ENCODE measurements at regions not wholly inside any gene's neighbourhood (a gene's known extent, or its start where the extent isn't known, plus 50 kb on each side); places are given as distances from the start of the nearest gene placed in this dataset.

DNA sequence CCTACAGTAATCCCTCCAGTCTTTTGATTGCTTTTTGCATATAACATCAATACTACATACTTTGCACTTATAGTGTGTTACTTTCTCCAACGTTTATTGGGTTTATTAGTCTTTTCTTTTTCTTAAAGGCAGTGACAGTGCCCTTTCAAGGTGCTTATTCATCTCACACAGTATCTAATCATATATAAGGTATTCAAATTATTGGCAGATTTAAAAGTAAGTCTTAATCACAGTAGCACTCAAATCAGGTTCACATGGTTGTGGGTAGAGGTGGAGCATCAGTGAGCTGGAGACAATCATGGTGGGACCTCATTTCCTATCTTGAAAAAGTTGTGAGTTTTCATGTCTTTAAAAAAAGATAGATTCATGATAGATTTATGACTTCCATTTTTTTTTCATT lies 706.2 kb downstream of the GALC start:
- H2AFZ ChIP-seq (ENCODE audit: low read depth, low read length) = no peak overlapping the region
- no peaks in the 10 kb centered on the region for H3K9me3 ChIP-seq (ENCODE audit: low read length)
- no peaks in the 10 kb centered on the region for H3F3A ChIP-seq (ENCODE audit: insufficient read depth, low read length, poor library complexity, severe bottlenecking)
- H3K4me2 ChIP-seq (ENCODE audit: low read length) = no peak overlapping the region
- no peak overlapping the region for H3K4me3 ChIP-seq (ENCODE audit: low read length)
- H3K79me2 ChIP-seq (replicated peaks; ENCODE audit: insufficient read depth, low read length) = no peaks in the 10 kb centered on the region
- H4K20me1 ChIP-seq (ENCODE audit: insufficient read depth) = no peaks in the 10 kb centered on the region
- H3K9me2 ChIP-seq (ENCODE audit: insufficient read depth, low read length) = no peaks in the 10 kb centered on the region
- TF ChIP-seq, protein P1, sequence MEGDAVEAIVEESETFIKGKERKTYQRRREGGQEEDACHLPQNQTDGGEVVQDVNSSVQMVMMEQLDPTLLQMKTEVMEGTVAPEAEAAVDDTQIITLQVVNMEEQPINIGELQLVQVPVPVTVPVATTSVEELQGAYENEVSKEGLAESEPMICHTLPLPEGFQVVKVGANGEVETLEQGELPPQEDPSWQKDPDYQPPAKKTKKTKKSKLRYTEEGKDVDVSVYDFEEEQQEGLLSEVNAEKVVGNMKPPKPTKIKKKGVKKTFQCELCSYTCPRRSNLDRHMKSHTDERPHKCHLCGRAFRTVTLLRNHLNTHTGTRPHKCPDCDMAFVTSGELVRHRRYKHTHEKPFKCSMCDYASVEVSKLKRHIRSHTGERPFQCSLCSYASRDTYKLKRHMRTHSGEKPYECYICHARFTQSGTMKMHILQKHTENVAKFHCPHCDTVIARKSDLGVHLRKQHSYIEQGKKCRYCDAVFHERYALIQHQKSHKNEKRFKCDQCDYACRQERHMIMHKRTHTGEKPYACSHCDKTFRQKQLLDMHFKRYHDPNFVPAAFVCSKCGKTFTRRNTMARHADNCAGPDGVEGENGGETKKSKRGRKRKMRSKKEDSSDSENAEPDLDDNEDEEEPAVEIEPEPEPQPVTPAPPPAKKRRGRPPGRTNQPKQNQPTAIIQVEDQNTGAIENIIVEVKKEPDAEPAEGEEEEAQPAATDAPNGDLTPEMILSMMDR (IDR thresholded peaks at IDR 0.05; ENCODE audit: poor library complexity, severe bottlenecking) = no peak
- TF ChIP-seq SMC3 (conservative IDR thresholded peaks at IDR 0.05; ENCODE audit: poor library complexity) (no peak), TAF1 (IDR thresholded peaks at IDR 0.05; ENCODE audit: low read depth) (no peak)
- H3K9ac ChIP-seq (ENCODE audit: low read length) = no peak overlapping the region
- H3K36me3 ChIP-seq (ENCODE audit: insufficient read depth, low read length) = no peaks in the 10 kb centered on the region
- no peaks in the 10 kb centered on the region for H3K27me3 ChIP-seq (ENCODE audit: insufficient read depth, low read depth, low read length)
- H3K27ac ChIP-seq (ENCODE audit: low read length) = no peak overlapping the region

DNA sequence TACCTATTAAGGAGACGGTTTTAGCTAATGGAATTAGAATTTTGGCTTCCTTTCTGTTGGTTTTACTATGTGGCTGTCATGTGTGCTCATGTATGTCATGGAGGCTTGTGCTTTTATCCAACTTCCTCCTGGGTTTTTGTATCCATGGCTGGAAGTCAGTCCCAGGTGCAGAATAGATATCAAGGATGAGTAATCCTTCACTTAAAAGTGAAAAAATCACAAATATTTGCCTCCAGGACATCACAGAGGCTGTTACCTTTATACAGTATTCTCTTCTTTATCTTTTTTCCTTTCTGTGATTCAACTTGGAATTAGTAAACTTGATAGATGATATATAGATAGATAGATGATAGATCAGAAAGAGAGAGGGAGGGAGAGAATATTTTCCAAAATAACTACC lies 706.8 kb downstream of the GALC start:
- H3K9me2 ChIP-seq (ENCODE audit: insufficient read depth, low read length) = no peaks in the 10 kb centered on the region
- H3K79me2 ChIP-seq (replicated peaks; ENCODE audit: insufficient read depth, low read length) = no peaks in the 10 kb centered on the region
- H3K36me3 ChIP-seq (ENCODE audit: insufficient read depth, low read length) = no peaks in the 10 kb centered on the region
- no peak overlapping the region for H3K4me2 ChIP-seq (ENCODE audit: low read length)
- no peaks in the 10 kb centered on the region for H3F3A ChIP-seq (ENCODE audit: insufficient read depth, low read length, poor library complexity, severe bottlenecking)
- no peaks in the 10 kb centered on the region for H3K27me3 ChIP-seq (ENCODE audit: insufficient read depth, low read depth, low read length)
- no peak overlapping the region for H2AFZ ChIP-seq (ENCODE audit: low read depth, low read length)
- H3K9me3 ChIP-seq (ENCODE audit: low read length) = no peaks in the 10 kb centered on the region
- H3K4me3 ChIP-seq (ENCODE audit: low read length) = no peak overlapping the region
- H4K20me1 ChIP-seq (ENCODE audit: insufficient read depth) = no peaks in the 10 kb centered on the region
- no peak for TF ChIP-seq POLR2AphosphoS5 (IDR thresholded peaks at IDR 0.05)
- TF ChIP-seq, protein P1 (IDR thresholded peaks at IDR 0.05; ENCODE audit: poor library complexity, severe bottlenecking) = no peak
- no peak overlapping the region for H3K9ac ChIP-seq (ENCODE audit: low read length)
- no peak overlapping the region for H3K27ac ChIP-seq (ENCODE audit: low read length)

DNA sequence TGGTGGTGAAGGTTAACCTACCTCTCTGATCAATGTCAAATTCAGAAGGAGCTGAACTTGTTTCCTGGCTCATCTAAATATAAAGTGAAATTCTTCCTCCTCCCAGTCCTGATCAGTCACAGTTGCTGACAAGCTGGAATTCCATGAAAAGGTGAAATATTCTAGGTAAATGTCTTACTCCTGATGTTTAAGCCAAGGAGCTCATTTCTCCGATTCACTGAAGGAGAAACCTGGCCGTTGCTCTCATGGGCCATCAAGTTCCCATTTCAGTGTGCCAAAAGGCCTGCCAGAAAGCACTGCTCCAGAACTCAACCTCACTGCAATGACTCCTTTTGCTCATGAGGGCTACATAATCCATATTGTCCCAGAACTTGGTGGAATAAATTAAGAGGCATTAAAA lies 707.5 kb downstream of the GALC start:
- TF ChIP-seq MXI1 (conservative IDR thresholded peaks at IDR 0.05; ENCODE audit: poor library complexity, severe bottlenecking) = no peak
- TF ChIP-seq, protein P1 (IDR thresholded peaks at IDR 0.05; ENCODE audit: poor library complexity, severe bottlenecking) = no peak
- TF ChIP-seq POLR2AphosphoS5 (IDR thresholded peaks at IDR 0.05) = no peak
- no peak for TF ChIP-seq EP300 (conservative IDR thresholded peaks at IDR 0.05; ENCODE audit: poor library complexity, severe bottlenecking)
- no peak for TF ChIP-seq RAD21 (conservative IDR thresholded peaks at IDR 0.05)
- TF ChIP-seq SMC3 (conservative IDR thresholded peaks at IDR 0.05; ENCODE audit: poor library complexity) = no peak
- TF ChIP-seq, protein P2, sequence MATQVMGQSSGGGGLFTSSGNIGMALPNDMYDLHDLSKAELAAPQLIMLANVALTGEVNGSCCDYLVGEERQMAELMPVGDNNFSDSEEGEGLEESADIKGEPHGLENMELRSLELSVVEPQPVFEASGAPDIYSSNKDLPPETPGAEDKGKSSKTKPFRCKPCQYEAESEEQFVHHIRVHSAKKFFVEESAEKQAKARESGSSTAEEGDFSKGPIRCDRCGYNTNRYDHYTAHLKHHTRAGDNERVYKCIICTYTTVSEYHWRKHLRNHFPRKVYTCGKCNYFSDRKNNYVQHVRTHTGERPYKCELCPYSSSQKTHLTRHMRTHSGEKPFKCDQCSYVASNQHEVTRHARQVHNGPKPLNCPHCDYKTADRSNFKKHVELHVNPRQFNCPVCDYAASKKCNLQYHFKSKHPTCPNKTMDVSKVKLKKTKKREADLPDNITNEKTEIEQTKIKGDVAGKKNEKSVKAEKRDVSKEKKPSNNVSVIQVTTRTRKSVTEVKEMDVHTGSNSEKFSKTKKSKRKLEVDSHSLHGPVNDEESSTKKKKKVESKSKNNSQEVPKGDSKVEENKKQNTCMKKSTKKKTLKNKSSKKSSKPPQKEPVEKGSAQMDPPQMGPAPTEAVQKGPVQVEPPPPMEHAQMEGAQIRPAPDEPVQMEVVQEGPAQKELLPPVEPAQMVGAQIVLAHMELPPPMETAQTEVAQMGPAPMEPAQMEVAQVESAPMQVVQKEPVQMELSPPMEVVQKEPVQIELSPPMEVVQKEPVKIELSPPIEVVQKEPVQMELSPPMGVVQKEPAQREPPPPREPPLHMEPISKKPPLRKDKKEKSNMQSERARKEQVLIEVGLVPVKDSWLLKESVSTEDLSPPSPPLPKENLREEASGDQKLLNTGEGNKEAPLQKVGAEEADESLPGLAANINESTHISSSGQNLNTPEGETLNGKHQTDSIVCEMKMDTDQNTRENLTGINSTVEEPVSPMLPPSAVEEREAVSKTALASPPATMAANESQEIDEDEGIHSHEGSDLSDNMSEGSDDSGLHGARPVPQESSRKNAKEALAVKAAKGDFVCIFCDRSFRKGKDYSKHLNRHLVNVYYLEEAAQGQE (IDR thresholded peaks at IDR 0.05; ENCODE audit: borderline replicate concordance) = no peak
- TF ChIP-seq EZH2 (IDR thresholded peaks at IDR 0.05; ENCODE audit: borderline replicate concordance, insufficient read depth, low read length, poor library complexity, severe bottlenecking) = no peak
- TF ChIP-seq TAF1 (IDR thresholded peaks at IDR 0.05; ENCODE audit: low read depth) = no peak
- H3K4me2 ChIP-seq (ENCODE audit: low read length) = no peak overlapping the region

More for the DNA sequence above, 707.5 kb downstream of the GALC start:
- no peaks in the 10 kb centered on the region for H3K9me2 ChIP-seq (ENCODE audit: insufficient read depth, low read length)
- H2AFZ ChIP-seq (ENCODE audit: low read depth, low read length) = no peak overlapping the region
- no peaks in the 10 kb centered on the region for H3K27me3 ChIP-seq (ENCODE audit: insufficient read depth, low read depth, low read length)
- no peaks in the 10 kb centered on the region for H3K79me2 ChIP-seq (replicated peaks; ENCODE audit: insufficient read depth, low read length)
- no peak overlapping the region for H3K4me3 ChIP-seq (ENCODE audit: low read length)
- H3K9me3 ChIP-seq (ENCODE audit: low read length) = no peaks in the 10 kb centered on the region
- H3K36me3 ChIP-seq (ENCODE audit: insufficient read depth, low read length) = no peaks in the 10 kb centered on the region
- no peak overlapping the region for H3K9ac ChIP-seq (ENCODE audit: low read length)
- H3K27ac ChIP-seq (ENCODE audit: low read length) = no peak overlapping the region
- no peaks in the 10 kb centered on the region for H4K20me1 ChIP-seq (ENCODE audit: insufficient read depth)
- H3F3A ChIP-seq (ENCODE audit: insufficient read depth, low read length, poor library complexity, severe bottlenecking) = no peaks in the 10 kb centered on the region
